ENCODE measurements at regions not wholly inside any gene's neighbourhood (a gene's known extent, or its start where the extent isn't known, plus 50 kb on each side); places are given as distances from the start of the nearest gene placed in this dataset.

DNA sequence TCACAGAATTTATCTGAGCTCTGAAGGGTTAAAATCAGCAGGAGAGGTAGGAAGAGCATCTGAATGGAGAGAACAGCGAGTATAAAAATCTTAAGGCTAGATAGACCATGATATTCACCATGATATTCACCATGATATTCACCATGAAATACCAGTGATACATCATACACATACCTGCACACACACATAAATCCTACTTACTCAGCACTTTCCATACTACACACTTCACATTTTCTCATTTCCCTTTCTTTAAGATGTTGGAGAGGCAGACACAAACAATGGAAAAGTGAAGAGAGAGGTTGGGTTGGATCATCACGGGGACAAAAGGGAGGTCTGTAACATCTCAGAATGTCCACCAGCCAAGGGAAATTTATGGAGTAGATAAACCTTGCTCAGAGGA is 66.4 kb upstream of the ATP10B start:
- TF ChIP-seq, protein P1, sequence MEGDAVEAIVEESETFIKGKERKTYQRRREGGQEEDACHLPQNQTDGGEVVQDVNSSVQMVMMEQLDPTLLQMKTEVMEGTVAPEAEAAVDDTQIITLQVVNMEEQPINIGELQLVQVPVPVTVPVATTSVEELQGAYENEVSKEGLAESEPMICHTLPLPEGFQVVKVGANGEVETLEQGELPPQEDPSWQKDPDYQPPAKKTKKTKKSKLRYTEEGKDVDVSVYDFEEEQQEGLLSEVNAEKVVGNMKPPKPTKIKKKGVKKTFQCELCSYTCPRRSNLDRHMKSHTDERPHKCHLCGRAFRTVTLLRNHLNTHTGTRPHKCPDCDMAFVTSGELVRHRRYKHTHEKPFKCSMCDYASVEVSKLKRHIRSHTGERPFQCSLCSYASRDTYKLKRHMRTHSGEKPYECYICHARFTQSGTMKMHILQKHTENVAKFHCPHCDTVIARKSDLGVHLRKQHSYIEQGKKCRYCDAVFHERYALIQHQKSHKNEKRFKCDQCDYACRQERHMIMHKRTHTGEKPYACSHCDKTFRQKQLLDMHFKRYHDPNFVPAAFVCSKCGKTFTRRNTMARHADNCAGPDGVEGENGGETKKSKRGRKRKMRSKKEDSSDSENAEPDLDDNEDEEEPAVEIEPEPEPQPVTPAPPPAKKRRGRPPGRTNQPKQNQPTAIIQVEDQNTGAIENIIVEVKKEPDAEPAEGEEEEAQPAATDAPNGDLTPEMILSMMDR (IDR thresholded peaks at IDR 0.05; ENCODE audit: insufficient read depth, low read length): no peak
- H3K4me3 ChIP-seq (ENCODE audit: low read depth, low read length): no peak overlapping the region
- DNase-seq (ENCODE audit: low read depth): no peak

DNA sequence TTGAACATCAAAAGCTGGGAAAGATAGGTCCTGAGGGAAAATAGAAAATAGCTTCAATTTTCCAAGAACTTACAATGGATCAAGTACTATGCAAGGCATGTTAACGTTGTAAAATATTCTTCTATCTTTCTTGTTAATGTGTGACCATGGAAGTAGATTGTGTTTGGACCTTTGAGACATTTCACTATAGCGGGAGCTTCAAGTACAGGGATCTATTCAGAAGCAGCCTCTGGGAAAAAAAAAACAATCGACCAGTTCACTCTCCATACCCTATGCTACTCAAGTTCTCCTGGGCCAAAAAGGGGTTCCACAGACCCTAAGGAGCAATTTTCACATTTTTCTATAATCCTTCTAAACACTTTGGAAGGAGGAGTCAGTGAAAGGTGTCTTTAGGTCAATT is 54.1 kb upstream of the ATP10B start:
- TF ChIP-seq, protein P1 (IDR thresholded peaks at IDR 0.05; ENCODE audit: insufficient read depth, low read length): no peak
- no peak overlapping the region for H3K4me3 ChIP-seq (ENCODE audit: low read depth, low read length)
- no peak for DNase-seq (ENCODE audit: low read depth)

DNA sequence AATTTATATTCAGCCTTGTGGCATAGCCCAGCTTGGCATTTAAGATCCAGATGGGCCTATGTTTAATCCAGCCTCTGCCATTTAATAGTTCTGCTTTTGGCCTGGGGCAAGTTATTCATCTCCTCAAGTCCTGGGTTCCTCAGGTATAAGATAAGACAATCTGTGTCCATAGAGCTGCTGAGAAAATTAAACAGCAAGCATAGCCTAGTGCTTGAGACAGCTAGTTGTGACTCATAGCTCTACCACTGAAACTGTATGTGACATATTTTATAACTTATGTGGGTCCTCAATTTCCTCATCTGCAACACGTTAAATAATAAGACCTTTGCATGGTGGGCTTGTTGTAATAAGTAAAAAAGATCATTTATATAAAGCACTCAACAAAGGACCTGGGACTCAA is 53.3 kb upstream of the ATP10B start:
- DNase-seq (ENCODE audit: low read depth): no peak
- TF ChIP-seq, protein P1 (IDR thresholded peaks at IDR 0.05; ENCODE audit: insufficient read depth, low read length): no peak
- no peak overlapping the region for H3K4me3 ChIP-seq (ENCODE audit: low read depth, low read length)

DNA sequence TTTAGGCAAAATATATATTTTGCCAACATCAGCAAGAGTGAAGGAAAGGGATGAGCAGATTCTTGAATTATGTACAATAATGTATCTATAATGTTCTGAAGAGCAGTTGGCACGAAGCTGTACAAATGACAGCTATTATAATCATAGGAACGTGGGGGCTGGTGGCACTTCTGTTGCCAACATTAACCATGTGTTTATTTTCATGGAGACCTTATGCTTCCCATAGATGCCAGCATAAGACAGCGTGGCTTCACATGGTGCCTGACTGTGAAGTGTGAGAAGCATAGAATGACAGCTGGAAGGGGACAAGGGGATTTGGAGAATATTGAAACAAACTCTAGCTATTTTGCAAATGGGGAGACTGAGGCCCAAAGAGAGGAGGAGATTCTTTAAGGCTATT is 52.6 kb upstream of the ATP10B start:
- H3K4me3 ChIP-seq (ENCODE audit: low read depth, low read length): no peak overlapping the region
- TF ChIP-seq, protein P1 (IDR thresholded peaks at IDR 0.05; ENCODE audit: insufficient read depth, low read length): no peak
- no peak for DNase-seq (ENCODE audit: low read depth)

DNA sequence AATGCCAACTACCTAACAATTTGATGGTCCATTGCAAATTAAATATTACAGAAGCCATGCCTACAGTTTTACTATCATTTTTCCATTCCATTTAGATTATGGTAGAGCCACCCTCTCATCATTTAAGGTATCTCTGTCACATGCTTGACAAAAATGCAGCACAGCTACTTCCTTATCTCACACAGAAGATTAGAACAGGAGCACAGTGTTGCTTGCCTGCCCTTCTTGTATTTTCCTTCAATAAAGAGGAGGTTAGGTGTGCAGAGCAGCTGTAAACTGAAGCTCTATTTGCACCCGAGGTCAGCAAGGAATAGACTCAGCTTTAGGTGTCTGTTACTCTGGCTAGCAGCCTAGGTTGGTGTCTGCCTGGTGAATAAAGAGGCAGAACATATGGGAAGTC is 51.5 kb upstream of the ATP10B start:
- TF ChIP-seq, protein P1 (IDR thresholded peaks at IDR 0.05; ENCODE audit: insufficient read depth, low read length): no peak
- no peak overlapping the region for H3K4me3 ChIP-seq (ENCODE audit: low read depth, low read length)
- no peak for DNase-seq (ENCODE audit: low read depth)

DNA sequence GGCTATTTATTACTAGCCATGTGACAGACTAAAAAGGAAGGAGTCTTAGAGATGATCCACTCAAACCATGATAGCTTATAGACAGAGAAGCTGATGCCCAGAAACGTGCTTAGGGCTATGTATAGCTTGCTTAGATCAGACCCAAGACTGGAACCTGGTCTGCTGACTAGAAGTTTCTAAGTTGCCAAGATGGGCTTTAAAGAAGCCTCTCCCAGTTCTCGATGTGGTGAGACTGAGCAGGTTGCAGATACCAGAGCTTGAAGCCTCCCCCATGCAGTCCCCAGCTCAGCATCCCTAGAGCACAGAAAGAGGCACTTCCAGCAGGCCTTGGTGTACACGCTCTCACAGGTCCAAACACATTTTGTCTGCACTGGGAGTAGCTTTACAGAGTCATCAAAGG is 51.1 kb upstream of the ATP10B start:
- TF ChIP-seq, protein P1 (IDR thresholded peaks at IDR 0.05; ENCODE audit: insufficient read depth, low read length): no peak
- no peak for DNase-seq (ENCODE audit: low read depth)
- H3K4me3 ChIP-seq (ENCODE audit: low read depth, low read length): no peak overlapping the region
